NB4 (cell line): ENCODE measurements at regions not wholly inside any gene's neighbourhood (a gene's known extent, or its start where the extent isn't known, plus 50 kb on each side); places are given as distances from the start of the nearest gene placed in this dataset.

Source experiments
- CTCF ChIP-seq: IDR thresholded peaks from one replicate; pipeline ENCODE4 v1.5.1; 2012; ENCODE audit warnings: low read depth, low read length
- MAX ChIP-seq: IDR thresholded peaks from 2 replicates; pipeline ENCODE4 v1.6.1; 2011; ENCODE audit warnings: low read depth, low read length
- MYC ChIP-seq: IDR thresholded peaks from 2 replicates; pipeline ENCODE4 v1.6.1; 2011; ENCODE audit warnings: low read depth, low read length
- POLR2A ChIP-seq: IDR thresholded peaks from 2 replicates; pipeline ENCODE4 v1.6.1; 2011; ENCODE audit warnings: mild to moderate bottlenecking; ENCODE audit not compliant: insufficient read length; ENCODE audit errors: extremely low read depth

DNA sequence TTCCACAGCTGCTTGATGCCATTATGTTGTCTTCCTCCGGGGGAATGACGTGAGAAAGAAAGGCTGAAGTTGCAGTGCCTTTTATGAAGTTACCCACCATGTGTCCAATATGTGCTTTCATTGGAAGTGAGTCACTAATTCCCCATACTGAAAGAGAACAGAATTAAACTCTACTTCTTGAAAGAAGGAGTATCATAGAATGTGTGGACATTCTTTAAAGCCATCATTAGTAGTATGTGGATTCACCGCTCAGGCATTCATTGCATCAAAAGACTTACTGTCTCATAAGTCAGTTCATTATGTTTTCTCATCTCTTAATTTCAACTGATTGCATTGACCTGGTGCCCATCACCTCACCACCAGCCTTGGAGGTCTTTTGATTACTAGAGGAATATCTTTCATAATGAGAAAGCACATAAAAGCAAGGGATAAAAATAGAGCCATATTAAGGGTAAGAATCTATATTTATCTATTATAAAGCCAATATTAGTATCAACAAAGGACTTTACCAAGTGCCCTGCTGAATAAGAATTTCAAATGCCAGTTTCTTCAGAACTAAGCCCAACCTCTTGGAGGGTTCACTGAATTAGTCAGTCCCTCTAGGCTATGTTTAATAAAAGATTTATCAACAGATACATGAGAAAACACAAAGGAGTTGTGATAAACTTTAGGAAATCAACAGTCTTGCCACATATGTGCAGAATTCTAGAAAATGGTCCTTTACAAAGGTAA, 516.1 kb downstream of the NTRK2 start:
- TF ChIP-seq CTCF (no peak), MAX (no peak), POLR2A (no peak), MYC (no peak)
